ENCODE measurements at regions not wholly inside any gene's neighbourhood (a gene's known extent, or its start where the extent isn't known, plus 50 kb on each side); places are given as distances from the start of the nearest gene placed in this dataset.

- no peaks in the 10 kb centered on the region for H3K27me3 Mint-ChIP-seq (ENCODE audit: low read depth)
- peak overlapping the region; percentile 94 for H3K27ac Mint-ChIP-seq (ENCODE audit: unreplicated experiment)
- H3K4me3 Mint-ChIP-seq (ENCODE audit: unreplicated experiment) = peak overlapping the region; percentile 45
- no peaks in the 10 kb centered on the region for H3K36me3 Mint-ChIP-seq (ENCODE audit: low read depth)
- no peaks in the 10 kb centered on the region for H3K9me3 Mint-ChIP-seq (ENCODE audit: low read depth)
- no peak for DNase-seq (ENCODE audit: low spot score)
- TF ChIP-seq, protein P1, sequence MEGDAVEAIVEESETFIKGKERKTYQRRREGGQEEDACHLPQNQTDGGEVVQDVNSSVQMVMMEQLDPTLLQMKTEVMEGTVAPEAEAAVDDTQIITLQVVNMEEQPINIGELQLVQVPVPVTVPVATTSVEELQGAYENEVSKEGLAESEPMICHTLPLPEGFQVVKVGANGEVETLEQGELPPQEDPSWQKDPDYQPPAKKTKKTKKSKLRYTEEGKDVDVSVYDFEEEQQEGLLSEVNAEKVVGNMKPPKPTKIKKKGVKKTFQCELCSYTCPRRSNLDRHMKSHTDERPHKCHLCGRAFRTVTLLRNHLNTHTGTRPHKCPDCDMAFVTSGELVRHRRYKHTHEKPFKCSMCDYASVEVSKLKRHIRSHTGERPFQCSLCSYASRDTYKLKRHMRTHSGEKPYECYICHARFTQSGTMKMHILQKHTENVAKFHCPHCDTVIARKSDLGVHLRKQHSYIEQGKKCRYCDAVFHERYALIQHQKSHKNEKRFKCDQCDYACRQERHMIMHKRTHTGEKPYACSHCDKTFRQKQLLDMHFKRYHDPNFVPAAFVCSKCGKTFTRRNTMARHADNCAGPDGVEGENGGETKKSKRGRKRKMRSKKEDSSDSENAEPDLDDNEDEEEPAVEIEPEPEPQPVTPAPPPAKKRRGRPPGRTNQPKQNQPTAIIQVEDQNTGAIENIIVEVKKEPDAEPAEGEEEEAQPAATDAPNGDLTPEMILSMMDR (IDR thresholded peaks at IDR 0.05) = no peak
- peaks cover 38% of the 10 kb centered on the region for H3K4me1 Mint-ChIP-seq (ENCODE audit: low read depth)
Measured at GRCh38 chr5:93078082-93079038, 502.7 kb downstream of the NR2F1-AS1 start.

GRCh38 chr5:93076566-93076965 is 504.5 kb downstream of the NR2F1-AS1 start:
- DNase-seq (ENCODE audit: low spot score) = no peak
- Mint-ChIP-seq H3K9me3 (ENCODE audit: low read depth) (no peaks in the 10 kb centered on the region), H3K27me3 (ENCODE audit: low read depth) (no peaks in the 10 kb centered on the region), H3K4me1 (ENCODE audit: low read depth) (peaks cover 48% of the 10 kb centered on the region), H3K27ac (ENCODE audit: unreplicated experiment) (no peak overlapping the region), H3K36me3 (ENCODE audit: low read depth) (no peaks in the 10 kb centered on the region), H3K4me3 (ENCODE audit: unreplicated experiment) (no peak overlapping the region)
- TF ChIP-seq, protein P1 (IDR thresholded peaks at IDR 0.05) = no peak

GRCh38 chr5:93076096-93076495 is 504.9 kb downstream of the NR2F1-AS1 start:
- no peaks in the 10 kb centered on the region for H3K9me3 Mint-ChIP-seq (ENCODE audit: low read depth)
- H3K27ac Mint-ChIP-seq (ENCODE audit: unreplicated experiment) = no peak overlapping the region
- TF ChIP-seq, protein P1 (IDR thresholded peaks at IDR 0.05) = no peak
- H3K4me3 Mint-ChIP-seq (ENCODE audit: unreplicated experiment) = no peak overlapping the region
- peaks cover 48% of the 10 kb centered on the region for H3K4me1 Mint-ChIP-seq (ENCODE audit: low read depth)
- H3K27me3 Mint-ChIP-seq (ENCODE audit: low read depth) = no peaks in the 10 kb centered on the region
- H3K36me3 Mint-ChIP-seq (ENCODE audit: low read depth) = no peaks in the 10 kb centered on the region
- DNase-seq (ENCODE audit: low spot score) = no peak

DNA sequence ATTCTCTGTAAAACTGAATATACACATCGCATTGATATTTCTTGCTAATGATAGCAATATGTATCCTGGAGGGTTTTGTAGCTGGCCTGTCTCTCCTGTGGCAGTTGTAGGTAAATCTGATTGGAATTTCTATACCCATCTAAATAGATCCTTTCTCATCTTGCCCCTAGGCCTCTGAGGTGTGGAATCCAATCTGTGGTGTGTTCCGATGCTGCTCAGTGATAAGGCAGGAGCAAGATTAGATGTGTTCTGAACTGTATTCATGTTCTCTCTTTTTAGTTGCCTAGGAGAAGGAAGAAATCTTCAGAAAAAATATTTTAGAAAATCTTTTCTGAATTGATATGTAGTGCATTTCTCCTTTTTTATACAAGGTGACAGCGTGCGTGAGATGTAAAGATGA is 507.5 kb downstream of the NR2F1-AS1 start:
- DNase-seq (ENCODE audit: low spot score) = no peak
- no peaks in the 10 kb centered on the region for H3K9me3 Mint-ChIP-seq (ENCODE audit: low read depth)
- TF ChIP-seq, protein P1 (IDR thresholded peaks at IDR 0.05) = no peak
- no peaks in the 10 kb centered on the region for H3K27me3 Mint-ChIP-seq (ENCODE audit: low read depth)
- peaks cover 38% of the 10 kb centered on the region for H3K4me1 Mint-ChIP-seq (ENCODE audit: low read depth)
- no peak overlapping the region for H3K4me3 Mint-ChIP-seq (ENCODE audit: unreplicated experiment)
- H3K27ac Mint-ChIP-seq (ENCODE audit: unreplicated experiment) = no peak overlapping the region
- no peaks in the 10 kb centered on the region for H3K36me3 Mint-ChIP-seq (ENCODE audit: low read depth)

DNA sequence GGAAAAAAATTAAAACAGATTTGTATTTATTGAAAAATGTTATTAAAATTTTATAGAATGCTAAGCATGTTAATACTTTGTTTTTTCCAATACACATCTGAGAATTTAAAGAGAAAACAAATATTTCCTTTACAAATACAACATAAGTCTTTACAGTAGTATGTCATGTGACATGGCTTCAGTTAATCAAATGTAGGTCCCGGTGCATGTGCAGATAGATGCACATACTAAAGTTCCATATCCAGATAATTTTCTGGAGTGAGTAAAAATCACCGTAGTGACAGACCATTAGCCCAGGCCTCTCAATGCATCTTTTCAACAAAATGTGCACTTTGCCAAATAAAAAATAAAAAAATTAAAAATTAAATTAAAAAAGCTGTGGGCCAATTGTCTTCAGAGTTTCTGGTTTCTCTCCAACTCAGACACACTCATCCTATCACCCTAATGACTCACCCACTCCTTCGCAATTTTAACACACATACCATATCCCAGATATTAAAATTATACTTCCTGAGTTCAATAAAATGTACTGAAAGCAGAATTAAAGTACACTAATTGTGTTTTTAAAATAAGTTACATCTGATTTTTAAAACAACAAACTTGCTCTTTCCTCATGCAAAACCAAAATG is 508.1 kb downstream of the NR2F1-AS1 start:
- DNase-seq (ENCODE audit: low spot score) = no peak
- H3K27ac Mint-ChIP-seq (ENCODE audit: unreplicated experiment) = no peak overlapping the region
- no peaks in the 10 kb centered on the region for H3K36me3 Mint-ChIP-seq (ENCODE audit: low read depth)
- H3K4me3 Mint-ChIP-seq (ENCODE audit: unreplicated experiment) = no peak overlapping the region
- H3K4me1 Mint-ChIP-seq (ENCODE audit: low read depth) = peaks cover 32% of the 10 kb centered on the region
- no peaks in the 10 kb centered on the region for H3K27me3 Mint-ChIP-seq (ENCODE audit: low read depth)
- H3K9me3 Mint-ChIP-seq (ENCODE audit: low read depth) = no peaks in the 10 kb centered on the region
- TF ChIP-seq, protein P1 (IDR thresholded peaks at IDR 0.05) = no peak
